Lower leg skin (tissue), 4 donors: ENCODE measurements at regions not wholly inside any gene's neighbourhood (a gene's known extent, or its start where the extent isn't known, plus 50 kb on each side); places are given as distances from the start of the nearest gene placed in this dataset.

Experiments
- DNase-seq, 2 donors: peaks; one replicate each; pipeline ENCODE4 v3.0.0-alpha.2; 2019; ENCODE audit warnings: low spot score in 2 of 2
- H3K4me3 ChIP-seq: fragments of 200-600 bp; sonication (generic); 2 replicates; pipeline ENCODE4 v1.5.1; 2017; ENCODE audit warnings: mild to moderate bottlenecking, low read depth; ENCODE audit not compliant: poor library complexity, severe bottlenecking
- POLR2A ChIP-seq, 2 donors: fragments of 450-650 bp; IDR thresholded peaks; one replicate each; pipeline ENCODE4 v1.6.1; 2016 to 2017; ENCODE audit warnings: antibody characterized with exemption in 2 of 2, mild to moderate bottlenecking in 1 of 2, moderate library complexity in 1 of 2
- WGBS, 2 donors: methylation state at CpG; one replicate each; pipeline ENCODE4 v1.1.5; 2018; 5-methylcytosine and 5-hydroxymethylcytosine counted together
- intact Hi-C: fragments of 100-400 bp; cut with DNase I; formaldehyde crosslinking; loops from one replicate; pipeline ENCODE4 v1.15.0; 2023; ENCODE audit warnings: low total_unique reads
- TF ChIP-seq, protein P1 (sequence below), 3 donors: fragments of 450-650 bp; IDR thresholded peaks; one replicate each; pipeline ENCODE4 v1.5.1; 2016; ENCODE audit warnings: antibody characterized with exemption in 3 of 3, mild to moderate bottlenecking in 3 of 3, moderate library complexity in 2 of 3

DNA sequence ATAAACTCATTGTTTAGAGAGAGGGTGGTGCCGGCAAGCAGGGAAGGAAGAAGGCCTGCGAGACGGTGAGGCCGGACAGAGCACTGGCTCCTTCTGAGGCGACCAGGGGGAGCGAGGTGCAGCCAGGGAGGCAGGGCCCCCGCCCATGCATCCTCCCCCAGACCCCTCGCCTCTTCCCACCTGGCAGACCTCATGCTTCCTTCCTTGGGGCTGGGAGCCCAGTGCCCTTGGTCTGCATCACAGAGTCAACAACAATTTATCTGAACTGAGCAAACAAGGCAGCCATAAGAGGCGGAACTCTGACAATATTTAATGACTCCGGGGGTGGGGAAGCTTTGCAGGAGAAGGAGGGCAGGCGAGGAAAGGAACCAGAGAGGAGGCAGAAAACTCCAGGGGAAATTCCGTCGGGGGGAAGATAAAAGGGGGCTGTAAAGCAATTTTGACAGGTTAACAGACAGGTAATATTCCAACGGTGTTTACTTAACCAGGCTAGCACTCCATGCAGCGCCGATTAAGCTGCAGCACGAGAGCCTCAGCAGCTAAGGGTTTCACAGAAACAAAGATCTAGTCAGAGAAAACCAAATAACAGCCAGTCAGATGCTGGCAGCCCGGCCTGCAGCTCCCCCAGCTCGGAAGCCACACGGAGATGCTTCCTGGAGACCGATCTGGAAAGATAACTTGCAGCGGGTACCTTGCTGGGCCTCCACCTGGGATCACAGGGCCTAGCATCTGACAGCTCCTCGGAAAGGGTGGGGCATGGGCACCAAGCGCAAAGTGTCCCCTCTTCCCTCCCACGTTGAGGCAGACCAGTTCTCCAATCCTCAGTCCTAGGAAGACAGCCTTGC, 398.2 kb downstream of the SOX9 start:
- no peak for DNase-seq
- intact Hi-C loops, result no loop called here
- 60 to 61% methylated on average over 24 to 25 of the region's 25 CpGs for WGBS, 2 donors
- no peak for TF ChIP-seq POLR2A (IDR thresholded peaks at IDR 0.05)
- TF ChIP-seq, protein P1, sequence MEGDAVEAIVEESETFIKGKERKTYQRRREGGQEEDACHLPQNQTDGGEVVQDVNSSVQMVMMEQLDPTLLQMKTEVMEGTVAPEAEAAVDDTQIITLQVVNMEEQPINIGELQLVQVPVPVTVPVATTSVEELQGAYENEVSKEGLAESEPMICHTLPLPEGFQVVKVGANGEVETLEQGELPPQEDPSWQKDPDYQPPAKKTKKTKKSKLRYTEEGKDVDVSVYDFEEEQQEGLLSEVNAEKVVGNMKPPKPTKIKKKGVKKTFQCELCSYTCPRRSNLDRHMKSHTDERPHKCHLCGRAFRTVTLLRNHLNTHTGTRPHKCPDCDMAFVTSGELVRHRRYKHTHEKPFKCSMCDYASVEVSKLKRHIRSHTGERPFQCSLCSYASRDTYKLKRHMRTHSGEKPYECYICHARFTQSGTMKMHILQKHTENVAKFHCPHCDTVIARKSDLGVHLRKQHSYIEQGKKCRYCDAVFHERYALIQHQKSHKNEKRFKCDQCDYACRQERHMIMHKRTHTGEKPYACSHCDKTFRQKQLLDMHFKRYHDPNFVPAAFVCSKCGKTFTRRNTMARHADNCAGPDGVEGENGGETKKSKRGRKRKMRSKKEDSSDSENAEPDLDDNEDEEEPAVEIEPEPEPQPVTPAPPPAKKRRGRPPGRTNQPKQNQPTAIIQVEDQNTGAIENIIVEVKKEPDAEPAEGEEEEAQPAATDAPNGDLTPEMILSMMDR (IDR thresholded peaks at IDR 0.05), result no peak
- no peak overlapping the region for H3K4me3 ChIP-seq

DNA sequence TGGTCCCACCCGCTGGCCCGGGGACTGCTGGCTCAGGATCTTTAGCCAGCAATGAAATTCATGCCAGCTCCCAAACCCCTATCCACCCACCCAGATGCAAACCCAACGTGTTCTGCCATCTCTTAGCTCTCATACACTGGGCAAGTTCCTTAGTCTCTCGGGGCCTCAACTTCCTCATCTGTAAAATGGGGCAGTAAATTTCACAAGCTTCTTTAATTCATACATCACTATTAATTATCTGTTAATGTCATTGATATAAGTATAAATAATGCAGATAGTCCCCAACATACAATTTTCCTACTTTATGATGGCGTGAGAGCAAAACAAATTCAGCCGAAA, 398.7 kb downstream of the SOX9 start:
- no peak for TF ChIP-seq POLR2A (IDR thresholded peaks at IDR 0.05)
- TF ChIP-seq, protein P1 (IDR thresholded peaks at IDR 0.05), result no peak
- 84 to 85% methylated on average over 6 of the region's 6 CpGs for WGBS, 2 donors
- no peak overlapping the region for H3K4me3 ChIP-seq
- intact Hi-C loops, result no loop called here
- no peak for DNase-seq

DNA sequence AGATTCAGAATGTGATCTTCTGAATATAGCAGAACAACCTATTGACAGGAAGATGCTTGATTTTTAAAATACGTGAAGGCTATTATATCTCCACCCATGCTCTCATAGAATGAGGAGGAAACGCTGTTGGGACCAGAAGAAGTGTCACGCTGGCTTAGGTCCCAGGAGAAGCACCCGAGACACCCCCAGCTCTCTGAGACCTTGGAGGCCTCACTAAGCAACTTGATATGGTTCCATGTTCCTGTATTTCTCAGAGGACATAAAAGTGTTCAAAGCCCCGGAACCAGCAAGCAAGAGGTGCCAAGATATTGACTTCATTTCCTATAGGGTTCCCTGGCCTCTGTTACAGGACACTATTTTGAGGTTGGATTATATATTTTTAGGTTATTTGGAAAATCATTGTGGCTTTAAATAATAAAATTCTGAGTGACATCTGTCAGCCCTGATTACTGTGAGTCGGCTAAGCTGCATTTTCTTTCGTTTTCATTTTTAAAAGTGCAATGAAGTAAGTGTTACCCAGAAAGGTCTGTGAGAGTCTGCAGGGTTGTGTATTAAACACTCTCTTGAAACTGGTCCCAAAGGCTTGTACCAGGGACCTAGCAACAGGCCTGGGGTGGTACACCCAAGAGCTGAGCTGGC, 400.0 kb downstream of the SOX9 start:
- intact Hi-C loops, result no loop called here
- H3K4me3 ChIP-seq, result no peak overlapping the region
- TF ChIP-seq, protein P1 (IDR thresholded peaks at IDR 0.05), result no peak
- TF ChIP-seq POLR2A (IDR thresholded peaks at IDR 0.05), result no peak
- 85 to 90% methylated on average over 7 of the region's 7 CpGs for WGBS, 2 donors
- DNase-seq, result no peak

DNA sequence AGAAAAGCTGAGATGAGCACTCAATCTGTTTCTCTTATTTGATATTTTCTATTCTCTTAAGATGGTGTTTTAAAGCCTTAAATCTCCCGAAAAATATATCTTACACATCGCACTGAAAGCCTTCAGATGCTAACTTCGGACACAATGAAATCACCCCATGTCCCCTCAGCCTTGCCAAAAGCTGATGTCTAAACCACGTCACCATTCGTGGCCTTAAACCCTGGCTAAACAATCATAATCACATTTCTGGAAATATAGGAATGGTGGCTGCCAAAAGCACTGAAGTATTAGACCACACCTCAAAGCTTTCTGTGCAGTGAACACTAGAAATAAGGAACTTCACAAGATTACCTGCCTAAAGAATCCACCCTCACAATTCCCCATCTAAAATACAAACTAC, 402.7 kb downstream of the SOX9 start:
- no peak overlapping the region for H3K4me3 ChIP-seq
- WGBS, 2 donors, result 70 to 76% methylated on average over 5 of the region's 5 CpGs
- no peak for TF ChIP-seq POLR2A (IDR thresholded peaks at IDR 0.05)
- TF ChIP-seq, protein P1 (IDR thresholded peaks at IDR 0.05), result no peak
- intact Hi-C loops, result no loop called here
- DNase-seq, result no peak

DNA sequence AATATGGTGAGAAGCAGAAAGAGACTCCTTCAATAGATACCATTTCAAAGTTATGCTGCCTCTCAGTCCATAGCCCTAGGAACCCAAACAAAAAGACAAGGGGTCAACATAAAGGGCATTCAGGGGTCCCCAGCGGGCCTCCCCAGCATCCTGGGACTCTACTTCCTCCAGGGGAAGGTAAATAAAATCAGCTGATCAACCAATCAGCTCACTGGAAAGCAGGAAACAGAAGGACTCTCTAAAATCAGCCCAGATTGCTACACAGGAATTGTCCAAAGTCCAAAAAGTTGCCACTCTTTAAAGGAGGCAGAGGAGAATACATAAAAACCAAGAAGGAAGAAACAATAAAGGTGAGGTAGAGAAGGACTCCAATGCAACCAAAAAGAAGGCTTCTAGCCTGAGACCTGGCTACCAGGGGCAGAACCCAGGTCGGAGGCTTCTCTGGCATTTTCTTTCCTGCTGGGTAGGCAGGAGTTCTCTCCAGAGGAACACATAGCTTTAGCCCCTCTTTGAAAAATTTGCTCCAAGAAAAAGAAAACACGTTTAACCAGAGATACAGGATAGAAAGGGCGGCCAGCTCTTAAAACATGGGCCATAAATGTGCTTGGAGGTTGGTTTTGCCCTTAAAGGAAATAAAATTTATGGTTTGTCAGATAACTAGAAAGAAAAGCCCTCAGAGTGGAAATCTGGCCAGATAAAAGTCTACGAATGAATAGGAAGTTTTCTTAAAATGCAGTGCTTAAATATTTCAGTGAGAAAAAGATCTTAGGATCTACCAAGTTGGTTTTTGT, 404.6 kb downstream of the SOX9 start:
- no peak for DNase-seq
- H3K4me3 ChIP-seq, result no peak overlapping the region
- TF ChIP-seq, protein P1 (IDR thresholded peaks at IDR 0.05), result no peak
- no peak for TF ChIP-seq POLR2A (IDR thresholded peaks at IDR 0.05)
- 54 to 57% methylated on average over 5 of the region's 5 CpGs for WGBS, 2 donors
- intact Hi-C loops, result no loop called here
